GM19023 (cell line): ENCODE measurements at regions not wholly inside any gene's neighbourhood (a gene's known extent, or its start where the extent isn't known, plus 50 kb on each side); places are given as distances from the start of the nearest gene placed in this dataset.
"Not testable (repeated sequence)": the region's sequence is repeated elsewhere in the genome, so short reads cannot be mapped to it uniquely, and the experiment has no call there.

ENCODE experiments used
- ATAC-seq: cut with Tn5 transposase; IDR thresholded peaks from one replicate; pipeline ENCODE4 v1.9.1; 2021; ENCODE audit warnings: mild to moderate bottlenecking, moderate library complexity; ENCODE audit not compliant: unreplicated experiment

- not testable (repeated sequence) for ATAC-seq
Observed at GRCh38 chr4:189721016-189721993, 219.4 kb upstream of the FRG1 start.

- not testable (repeated sequence) for ATAC-seq
Observed at GRCh38 chr4:189722324-189723003, 218.2 kb upstream of the FRG1 start.

- ATAC-seq = not testable (repeated sequence)
Observed at GRCh38 chr4:189727982-189728638, 212.6 kb upstream of the FRG1 start.

GRCh38 chr4:189731989-189732388, 208.7 kb upstream of the FRG1 start:
- not testable (repeated sequence) for ATAC-seq

DNA sequence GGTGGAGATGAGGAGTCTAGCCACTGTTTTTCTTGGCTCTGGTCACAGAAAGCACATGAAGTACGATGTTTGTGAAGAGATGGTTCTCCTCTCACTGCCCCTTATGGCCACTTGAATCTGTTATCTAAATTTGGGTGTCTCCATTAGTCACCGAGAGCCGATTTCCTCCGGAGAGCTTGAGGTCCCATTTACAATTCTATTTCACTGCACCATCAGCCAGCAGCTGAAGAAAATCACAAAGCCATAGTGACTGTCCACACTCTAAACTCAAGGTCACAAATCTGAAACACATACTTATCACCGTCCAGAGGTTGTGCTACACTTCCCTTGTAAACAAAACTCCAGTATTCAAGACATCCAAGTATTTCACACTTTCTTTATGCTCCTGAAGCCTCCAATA, 207.2 kb upstream of the FRG1 start:
- ATAC-seq = not testable (repeated sequence)

DNA sequence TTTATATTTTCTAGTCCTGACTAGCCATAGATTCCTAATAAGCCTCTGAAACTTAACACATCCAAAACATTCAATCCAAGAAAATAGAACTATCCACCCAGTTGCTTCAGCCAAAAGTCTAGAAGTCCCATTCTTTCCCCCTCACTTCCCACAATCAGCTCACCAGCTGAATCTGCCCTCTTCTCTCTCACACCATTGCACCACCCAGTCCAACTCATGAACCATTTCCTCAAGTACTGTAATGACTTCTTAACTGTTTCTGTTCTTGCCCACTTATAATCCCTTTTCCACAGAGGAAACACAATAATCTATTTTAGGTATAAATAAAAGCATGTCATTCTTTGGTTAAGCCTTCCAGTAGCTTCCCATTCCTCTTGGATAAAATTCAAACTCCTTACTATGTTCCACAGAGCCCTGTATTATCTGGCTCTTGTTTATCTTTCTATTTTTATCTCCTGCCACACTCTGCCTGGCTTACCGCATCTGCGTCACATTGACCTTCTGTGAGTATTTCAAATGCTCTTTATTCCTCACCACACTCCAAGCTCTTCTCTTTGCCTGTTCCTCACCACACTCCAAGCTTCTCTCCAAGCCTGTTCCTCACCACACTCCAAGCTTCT, 205.9 kb upstream of the FRG1 start:
- ATAC-seq = not testable (repeated sequence)

DNA sequence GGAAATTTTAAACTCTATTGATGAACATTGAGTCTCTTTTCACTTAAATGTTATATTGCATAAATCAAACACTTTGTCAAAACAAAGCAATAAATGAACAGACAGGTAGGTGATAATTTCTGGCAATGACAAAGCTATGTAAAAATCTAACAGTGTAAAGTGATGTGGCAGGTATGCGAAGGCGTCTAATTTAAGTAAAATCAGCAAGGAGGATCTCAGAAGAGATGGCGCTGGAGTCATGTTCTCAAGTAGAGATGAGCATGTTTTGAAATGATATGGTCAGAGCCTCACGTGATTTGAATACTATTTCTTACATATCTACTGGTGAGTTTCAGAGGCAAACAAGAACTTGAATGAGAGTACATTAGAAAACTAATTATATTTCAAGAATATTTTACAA, 204.0 kb upstream of the FRG1 start:
- not testable (repeated sequence) for ATAC-seq

DNA sequence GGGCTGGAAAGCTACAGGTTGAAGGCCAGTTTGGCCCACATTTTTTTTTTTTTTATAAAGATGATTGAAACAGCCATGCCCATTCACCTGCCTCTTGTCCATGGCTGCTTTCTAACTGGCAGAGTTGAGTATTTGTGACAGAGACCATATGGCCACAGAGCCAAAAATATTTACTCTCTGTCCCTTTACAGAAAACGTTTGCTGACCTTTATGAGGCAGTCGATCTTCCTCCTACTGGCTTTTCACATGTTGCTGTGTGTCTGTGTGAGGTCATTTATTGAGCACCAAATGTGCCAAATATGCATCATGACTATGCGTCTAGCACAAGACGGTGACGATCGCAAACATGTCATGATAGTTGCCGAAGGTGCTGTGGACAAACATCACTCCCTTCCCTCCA, 200.6 kb upstream of the FRG1 start:
- not testable (repeated sequence) for ATAC-seq

DNA sequence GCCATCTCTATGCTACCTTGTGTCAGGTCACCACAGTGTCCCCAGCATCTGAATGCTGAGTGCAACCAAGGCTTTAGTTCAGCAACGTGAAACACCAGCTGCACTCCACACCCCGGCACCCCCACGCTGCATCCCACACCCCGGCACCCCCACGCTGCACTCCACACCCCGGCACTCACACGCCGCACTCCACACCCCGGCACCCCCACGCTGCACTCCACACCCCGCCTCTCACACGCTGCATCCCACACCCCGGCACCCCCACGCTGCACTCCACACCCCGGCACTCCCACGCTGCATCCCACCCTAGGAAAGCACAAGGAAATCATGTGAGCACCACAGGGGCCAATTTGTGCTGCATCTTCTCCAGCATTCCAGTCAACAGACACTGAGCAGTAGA, 199.8 kb upstream of the FRG1 start:
- no peak for ATAC-seq

DNA sequence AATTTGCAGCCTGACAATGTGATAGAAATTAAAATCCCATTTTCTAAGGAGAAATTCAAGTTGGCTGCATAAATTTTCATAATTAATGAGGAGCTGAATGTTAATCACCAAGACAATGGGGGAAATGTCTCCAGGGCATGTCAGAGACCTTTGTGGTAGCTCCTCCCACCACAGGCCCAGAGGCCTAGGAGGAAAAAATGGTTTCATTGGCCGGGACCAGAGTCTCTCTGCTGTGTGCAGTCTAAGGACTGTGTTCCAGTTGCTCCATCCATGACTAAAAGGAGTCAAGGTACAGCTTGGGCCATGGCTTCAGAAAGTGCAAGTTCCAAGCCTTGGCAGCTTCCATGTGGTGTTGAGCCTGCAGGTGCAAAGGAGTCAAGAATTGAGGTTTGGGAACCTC, 187.6 kb upstream of the FRG1 start:
- not testable (repeated sequence) for ATAC-seq

DNA sequence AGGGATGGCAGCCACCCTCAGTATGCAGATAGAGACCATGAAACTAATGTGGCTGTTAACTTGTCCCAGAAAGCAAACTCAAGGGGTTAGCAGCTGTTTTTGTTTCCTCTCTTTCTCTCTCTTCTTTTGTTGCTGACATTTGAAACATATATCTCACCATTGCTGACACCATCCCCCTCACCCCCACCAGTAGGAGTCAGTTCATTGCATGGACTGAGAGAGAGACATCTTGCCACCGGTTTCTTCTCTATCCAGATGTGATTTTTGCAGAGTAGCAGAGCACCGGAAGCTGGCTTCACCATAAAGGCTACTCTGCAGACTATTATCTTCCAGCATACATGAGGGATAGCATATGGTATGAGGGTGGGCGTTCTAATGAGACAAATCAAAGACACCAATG, 177.1 kb upstream of the FRG1 start:
- ATAC-seq = no peak

- ATAC-seq = no peak
Observed at GRCh38 chr4:189765301-189765700, 175.4 kb upstream of the FRG1 start.

DNA sequence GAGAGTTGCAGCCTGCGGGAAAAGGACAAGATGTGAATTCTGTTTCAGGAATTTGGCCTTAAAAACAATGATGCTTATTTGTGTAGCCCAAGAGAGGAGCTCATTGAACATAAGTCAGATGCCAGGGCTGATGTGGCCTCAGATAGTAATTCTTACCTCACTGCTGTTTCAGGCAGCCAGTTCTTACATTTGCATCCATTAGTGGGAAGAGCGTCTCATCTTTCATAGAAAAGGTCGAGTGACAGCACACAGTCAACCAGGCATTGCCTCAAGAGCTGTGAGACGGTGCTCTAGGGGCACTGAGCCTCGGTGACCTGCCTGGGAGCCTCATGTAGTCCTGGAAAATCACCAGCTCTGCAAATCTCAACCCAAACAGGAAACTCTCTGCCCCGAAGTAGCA, 174.9 kb upstream of the FRG1 start:
- no peak for ATAC-seq

DNA sequence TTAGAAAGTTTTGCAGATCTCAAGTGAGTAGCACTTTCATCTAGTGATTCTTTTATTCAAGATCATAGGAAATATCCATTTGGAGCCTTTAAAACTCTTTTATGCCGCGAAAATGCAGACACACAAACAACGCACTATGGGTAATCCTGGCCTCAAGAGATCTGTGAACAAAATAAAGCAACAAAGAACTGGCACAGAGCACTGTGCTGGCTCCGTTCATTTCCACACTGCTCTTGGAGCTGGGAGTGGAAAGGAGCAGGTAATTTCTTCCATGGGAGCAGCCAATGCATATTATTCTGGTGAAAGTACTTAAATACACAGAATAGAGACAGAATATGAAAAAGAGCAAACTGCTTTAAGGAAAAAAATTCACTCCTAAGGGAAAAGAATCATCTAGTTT, 172.7 kb upstream of the FRG1 start:
- ATAC-seq = no peak

DNA sequence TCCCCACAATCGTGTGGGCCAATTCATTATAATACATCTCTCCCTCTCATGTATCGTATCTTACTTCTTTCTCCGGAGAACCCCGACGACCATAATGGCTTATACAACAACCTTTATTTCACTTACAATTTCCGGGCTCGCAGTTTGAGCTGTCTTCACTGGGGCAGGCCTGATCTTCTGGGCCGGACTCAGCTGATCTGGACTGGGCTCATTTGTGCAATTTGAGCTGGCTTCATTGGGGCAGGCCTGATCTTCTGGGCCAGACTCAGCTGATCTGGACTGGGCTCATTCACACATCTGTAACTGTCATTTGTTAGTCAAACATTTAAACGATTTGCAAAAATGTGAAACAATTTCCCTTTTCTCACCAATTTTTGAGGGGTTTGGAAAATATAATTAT, 171.5 kb upstream of the FRG1 start:
- no peak for ATAC-seq

DNA sequence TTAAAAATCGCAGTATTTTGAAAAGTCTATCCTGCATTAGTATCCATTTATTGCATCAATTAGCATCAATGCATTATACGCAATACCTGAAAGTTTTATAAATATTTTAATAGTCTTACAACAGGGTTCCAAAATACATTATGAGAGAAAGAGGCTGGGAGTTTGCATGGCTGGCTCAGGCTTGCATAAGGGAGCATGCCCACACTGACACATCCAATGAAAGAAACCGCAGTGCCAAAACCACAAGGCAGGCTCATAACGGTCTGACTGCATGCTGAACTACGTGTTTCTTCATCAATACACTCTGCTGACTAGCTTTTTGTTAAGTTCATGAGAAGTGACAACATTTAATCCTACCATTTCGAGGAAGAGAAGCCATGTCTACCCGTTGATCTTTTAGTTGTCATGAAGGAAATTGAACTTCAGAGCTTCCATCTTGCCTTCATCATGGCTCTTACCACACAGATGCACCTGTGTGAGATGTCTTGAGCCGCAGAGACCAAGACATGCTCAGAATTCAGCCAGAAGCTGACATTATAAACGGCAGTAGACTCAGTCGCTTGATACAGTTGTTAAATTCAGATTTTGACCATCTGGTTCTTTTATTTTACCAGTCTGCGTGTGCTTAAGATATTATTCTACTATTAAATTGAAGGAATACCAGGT, 168.8 kb upstream of the FRG1 start:
- no peak for ATAC-seq

GRCh38 chr4:189773909-189774308, 166.8 kb upstream of the FRG1 start:
- no peak for ATAC-seq

GRCh38 chr4:189779281-189779980, 161.2 kb upstream of the FRG1 start:
- ATAC-seq = no peak

GRCh38 chr4:189780391-189780790, 160.3 kb upstream of the FRG1 start:
- ATAC-seq = no peak

- no peak for ATAC-seq
Observed at GRCh38 chr4:189784651-189785050, 156.0 kb upstream of the FRG1 start.
